DND-41 (cell line): ENCODE measurements at regions not wholly inside any gene's neighbourhood (a gene's known extent, or its start where the extent isn't known, plus 50 kb on each side); places are given as distances from the start of the nearest gene placed in this dataset.

Experiments used
- ATAC-seq: fragments of 200-7000 bp; cut with Tn5 transposase; 3 replicates; pipeline ENCODE4 v1.9.1; 2021; ENCODE audit warnings: low read depth; ENCODE audit not compliant: insufficient read depth
- DNase-seq: peaks from one replicate; pipeline ENCODE4 v3.0.0-alpha.2; 2020
- H2AFZ ChIP-seq: 2 replicates; pipeline ENCODE4 v1.6.0; 2012; ENCODE audit warnings: low read depth, low read length
- H3K27ac ChIP-seq: 2 replicates; pipeline ENCODE4 v1.5.1; 2012; ENCODE audit warnings: low read length, inconsistent platforms
- H3K27me3 ChIP-seq: fragments of 200-600 bp; sonication (generic); 2 replicates; pipeline ENCODE4 v1.6.0; 2012; ENCODE audit warnings: low read length, mild to moderate bottlenecking, inconsistent platforms; ENCODE audit not compliant: insufficient read depth, poor library complexity
- H3K36me3 ChIP-seq: 2 replicates; pipeline ENCODE4 v1.5.1; 2012; ENCODE audit warnings: low read length, inconsistent platforms; ENCODE audit not compliant: insufficient read depth
- H3K4me1 ChIP-seq: 2 replicates; pipeline ENCODE4 v1.5.1; 2012; ENCODE audit warnings: mild to moderate bottlenecking, low read length; ENCODE audit not compliant: insufficient read depth
- H3K4me2 ChIP-seq: 2 replicates; pipeline ENCODE4 v1.6.0; 2012; ENCODE audit warnings: mild to moderate bottlenecking, moderate library complexity, low read length, inconsistent platforms; ENCODE audit not compliant: insufficient read depth
- H3K4me3 ChIP-seq, 2 experiments: fragments of 200-600 bp in 1 of 2; shearing (Covaris generic) in 1 of 2; 2 replicates each; pipeline ENCODE4 v1.5.1; 2012 to 2016; ENCODE audit warnings: inconsistent platforms in 2 of 2, low read length in 2 of 2, mild to moderate bottlenecking in 2 of 2, low read depth in 1 of 2, moderate library complexity in 1 of 2
- H3K79me2 ChIP-seq: 2 replicates; pipeline ENCODE4 v1.6.0; 2012; ENCODE audit warnings: low read length, inconsistent platforms; ENCODE audit not compliant: insufficient read depth
- H3K9ac ChIP-seq: 2 replicates; pipeline ENCODE4 v1.6.0; 2012; ENCODE audit warnings: low read depth, mild to moderate bottlenecking, inconsistent platforms, low read length, moderate library complexity
- H3K9me3 ChIP-seq: 2 replicates; pipeline ENCODE4 v1.5.1; 2012; ENCODE audit warnings: low read length, moderate library complexity, mild to moderate bottlenecking, inconsistent platforms; ENCODE audit not compliant: insufficient read depth, severe bottlenecking
- H4K20me1 ChIP-seq: 2 replicates; pipeline ENCODE4 v1.6.0; 2012; ENCODE audit warnings: low read length; ENCODE audit not compliant: insufficient read depth
- CTCF ChIP-seq: IDR thresholded peaks from 2 replicates; pipeline ENCODE4 v1.5.1; 2012; ENCODE audit warnings: borderline replicate concordance, low read length, moderate library complexity, mild to moderate bottlenecking; ENCODE audit not compliant: poor library complexity, severe bottlenecking; ENCODE audit errors: extremely low read depth
- EZH2 ChIP-seq: IDR thresholded peaks from 3 replicates; pipeline ENCODE4 v1.6.1; 2012; ENCODE audit warnings: borderline replicate concordance, low read depth, mild to moderate bottlenecking, moderate library complexity, low read length, inconsistent platforms; ENCODE audit not compliant: severe bottlenecking

- Histone ChIP-seq H3K9me3 (no peaks in the 10 kb centered on the region), H2AFZ (no peak overlapping the region), H3K36me3 (no peaks in the 10 kb centered on the region), H3K79me2 (no peaks in the 10 kb centered on the region), H4K20me1 (no peaks in the 10 kb centered on the region), H3K4me3 (no peak overlapping the region), H3K4me1 (peaks cover 5% of the 10 kb centered on the region; the same call in 1 of the 2 replicates), H3K4me2 (no peak overlapping the region), H3K9ac (no peak overlapping the region), H3K27ac (no peak overlapping the region), H3K27me3 (no peaks in the 10 kb centered on the region)
- ATAC-seq, result no peak
- no peak for DNase-seq
- no peak for TF ChIP-seq CTCF
- TF ChIP-seq EZH2, result no peak
Measured at GRCh38 chr5:124514956-124515355, 231.5 kb downstream of the ZNF608 start.

DNA sequence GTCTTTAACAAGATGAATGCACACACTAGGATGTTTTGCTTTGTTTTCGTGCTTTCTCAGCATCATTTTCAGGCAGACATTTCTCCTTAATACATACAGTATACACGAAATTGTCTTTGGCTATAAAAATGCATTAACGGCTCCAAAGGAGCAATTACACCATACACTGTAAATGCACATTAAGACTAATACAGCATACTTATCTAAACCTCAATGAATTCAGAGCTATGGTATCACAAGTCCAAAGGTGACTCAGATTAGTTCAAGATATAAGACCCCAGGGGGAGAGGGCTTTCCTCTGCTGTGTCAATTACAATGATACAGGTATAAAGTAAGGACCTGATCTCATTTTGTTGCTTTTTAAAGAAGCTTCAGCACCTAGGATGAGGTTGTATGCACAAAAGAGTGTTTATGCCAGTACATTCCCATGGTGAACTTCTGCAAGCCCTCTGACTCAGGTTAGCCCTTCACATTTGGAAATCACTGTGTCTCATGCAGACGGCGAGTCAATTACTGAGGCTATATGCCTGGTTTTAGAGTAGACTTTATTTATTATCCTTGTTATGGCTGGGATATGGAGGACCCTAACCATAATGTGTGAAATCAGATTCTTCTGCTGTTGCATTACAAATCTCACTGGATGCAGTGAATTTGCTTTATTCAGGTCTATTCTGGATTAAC is 233.3 kb downstream of the ZNF608 start:
- no peaks in the 10 kb centered on the region for H3K4me1 ChIP-seq
- H3K36me3 ChIP-seq, result no peaks in the 10 kb centered on the region
- H3K4me2 ChIP-seq, result no peak overlapping the region
- no peaks in the 10 kb centered on the region for H3K9me3 ChIP-seq
- no peak overlapping the region for H3K9ac ChIP-seq
- no peak overlapping the region for H3K27ac ChIP-seq
- no peaks in the 10 kb centered on the region for H3K79me2 ChIP-seq
- no peak overlapping the region for H3K4me3 ChIP-seq
- no peak for DNase-seq
- H3K27me3 ChIP-seq, result no peaks in the 10 kb centered on the region
- TF ChIP-seq CTCF, result no peak
- TF ChIP-seq EZH2, result no peak
- H4K20me1 ChIP-seq, result no peaks in the 10 kb centered on the region
- no peak overlapping the region for H2AFZ ChIP-seq
- ATAC-seq, result no peak

DNA sequence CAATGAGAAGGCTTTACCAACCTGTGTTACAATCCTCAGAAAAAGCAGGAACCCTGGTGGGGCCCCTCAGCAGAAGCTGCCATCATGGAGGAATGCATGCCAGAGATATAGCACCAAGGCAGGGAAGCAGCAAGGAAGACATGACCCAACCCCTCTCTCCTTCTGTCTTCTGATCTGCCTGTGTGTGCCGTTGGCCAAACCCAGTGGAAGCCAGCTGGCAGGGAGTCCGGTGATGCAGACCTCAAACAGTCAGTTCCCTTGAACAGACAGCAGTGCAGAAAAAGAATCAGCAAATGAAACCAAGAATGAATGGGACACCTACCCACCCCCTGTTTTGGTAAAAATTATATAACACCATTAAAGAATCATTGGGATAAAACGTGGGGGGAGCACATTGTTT is 234.2 kb downstream of the ZNF608 start:
- DNase-seq (no peak), ATAC-seq (no peak)
- Histone ChIP-seq H3K9ac (no peak overlapping the region), H3K4me3 (no peak overlapping the region), H3K79me2 (no peaks in the 10 kb centered on the region), H3K27me3 (no peaks in the 10 kb centered on the region), H3K4me2 (no peak overlapping the region), H3K4me1 (no peaks in the 10 kb centered on the region), H3K9me3 (no peaks in the 10 kb centered on the region), H2AFZ (no peak overlapping the region), H4K20me1 (no peaks in the 10 kb centered on the region), H3K27ac (no peak overlapping the region), H3K36me3 (no peaks in the 10 kb centered on the region)
- TF ChIP-seq EZH2 (no peak), CTCF (no peak)
